SK-MEL-5 (cell line): ENCODE measurements at regions not wholly inside any gene's neighbourhood (a gene's known extent, or its start where the extent isn't known, plus 50 kb on each side); places are given as distances from the start of the nearest gene placed in this dataset.

Source experiments
- DNase-seq: peaks from one replicate; pipeline ENCODE4 v3.0.0-alpha.2; 2016; ENCODE audit warnings: low read depth, low spot score
- in situ Hi-C: cut with HindIII; loops from 2 replicates; pipeline ENCODE4 v1.10.0; 2016; ENCODE audit warnings: low sequenced_read_pairs, high pct_unique_total_duplicates, low pct_unique_long_range_greater_than_20kb

GRCh38 chr19:29263305-29264135 lies 50.6 kb upstream of the UQCRFS1 start:
- peak; percentile 65 for DNase-seq
- in situ Hi-C loops = no loop called here

- DNase-seq = no peak
- in situ Hi-C loops = no loop called here
Observed at GRCh38 chr19:29264897-29265296, 51.9 kb upstream of the UQCRFS1 start.

GRCh38 chr19:29265436-29265835 lies 52.5 kb upstream of the UQCRFS1 start:
- in situ Hi-C loops = no loop called here
- no peak for DNase-seq

- in situ Hi-C loops = no loop called here
Observed at GRCh38 chr19:29266001-29266400, 53.0 kb upstream of the UQCRFS1 start.

GRCh38 chr19:29266603-29267002 lies 53.7 kb upstream of the UQCRFS1 start:
- in situ Hi-C loops = no loop called here
- no peak for DNase-seq

More at GRCh38 chr19:29266001-29266400, 53.0 kb upstream of the UQCRFS1 start:
- no peak for DNase-seq

- no peak for DNase-seq
- in situ Hi-C loops = no loop called here
Observed at GRCh38 chr19:29267701-29268100, 54.8 kb upstream of the UQCRFS1 start.

- in situ Hi-C loops = no loop called here
- no peak for DNase-seq
Observed at GRCh38 chr19:29268103-29268502, 55.2 kb upstream of the UQCRFS1 start.

GRCh38 chr19:29268721-29269393 lies 55.9 kb upstream of the UQCRFS1 start:
- in situ Hi-C loops = no loop called here

GRCh38 chr19:29269641-29270040 lies 56.7 kb upstream of the UQCRFS1 start:
- in situ Hi-C loops = no loop called here
- DNase-seq = no peak

More at GRCh38 chr19:29268721-29269393, 55.9 kb upstream of the UQCRFS1 start:
- no peak for DNase-seq

- DNase-seq = no peak
- in situ Hi-C loops = no loop called here
Observed at GRCh38 chr19:29271341-29271740, 58.4 kb upstream of the UQCRFS1 start.

GRCh38 chr19:29271911-29272310 lies 59.0 kb upstream of the UQCRFS1 start:
- in situ Hi-C loops = no loop called here
- no peak for DNase-seq

- in situ Hi-C loops = no loop called here
- DNase-seq = no peak
Observed at GRCh38 chr19:29273000-29273640, 60.2 kb upstream of the UQCRFS1 start.

- no peak for DNase-seq
- in situ Hi-C loops = no loop called here
Observed at GRCh38 chr19:29275266-29275665, 62.3 kb upstream of the UQCRFS1 start.

GRCh38 chr19:29277102-29277501 lies 64.2 kb upstream of the UQCRFS1 start:
- in situ Hi-C loops = no loop called here
- DNase-seq = peak; percentile 52

GRCh38 chr19:29278716-29279115 lies 65.8 kb upstream of the UQCRFS1 start:
- in situ Hi-C loops = no loop called here
- DNase-seq = no peak

- DNase-seq = no peak
- in situ Hi-C loops = no loop called here
Observed at GRCh38 chr19:29283366-29283765, 70.4 kb upstream of the UQCRFS1 start.

GRCh38 chr19:29285187-29285687 lies 72.3 kb upstream of the UQCRFS1 start:
- DNase-seq = no peak
- in situ Hi-C loops = no loop called here

GRCh38 chr19:29285878-29286277 lies 72.9 kb upstream of the UQCRFS1 start:
- in situ Hi-C loops = no loop called here
- peak; percentile 63 for DNase-seq
